GM23338 (cell line): ENCODE measurements at regions not wholly inside any gene's neighbourhood (a gene's known extent, or its start where the extent isn't known, plus 50 kb on each side); places are given as distances from the start of the nearest gene placed in this dataset.

Source experiments
- ATAC-seq: fragments of 200-7000 bp; cut with Tn5 transposase; 3 replicates; pipeline ENCODE4 v1.9.1; 2020
- DNase-seq: peaks from one replicate; pipeline ENCODE4 v3.0.0-alpha.2; 2015; ENCODE audit warnings: low spot score
- H2AFZ ChIP-seq: fragments of 200-600 bp; sonication (generic); 2 replicates; pipeline ENCODE4 v1.8.0; 2016; ENCODE audit warnings: antibody characterized with exemption, mild to moderate bottlenecking, moderate library complexity
- H3F3A ChIP-seq: fragments of 200-600 bp; sonication (generic); replicated peaks from 2 replicates; pipeline ENCODE4 v1.8.0; 2017; ENCODE audit warnings: antibody characterized with exemption, mixed run types, low read depth
- H3K27ac ChIP-seq: fragments of 200-600 bp; sonication (generic); 2 replicates; pipeline ENCODE4 v1.6.1; 2016; ENCODE audit warnings: low read depth
- H3K27me3 ChIP-seq: fragments of 200-600 bp; sonication (generic); 2 replicates; pipeline ENCODE4 v1.8.0; 2016; ENCODE audit warnings: mild to moderate bottlenecking, mixed run types, moderate library complexity; ENCODE audit not compliant: insufficient read depth
- H3K36me3 ChIP-seq: fragments of 200-600 bp; sonication (generic); 2 replicates; pipeline ENCODE4 v1.8.0; 2016; ENCODE audit warnings: mild to moderate bottlenecking; ENCODE audit not compliant: insufficient read depth
- H3K4me1 ChIP-seq: fragments of 200-600 bp; sonication (generic); 2 replicates; pipeline ENCODE4 v1.8.0; 2016; ENCODE audit warnings: mild to moderate bottlenecking, moderate library complexity; ENCODE audit not compliant: insufficient read depth
- H3K4me2 ChIP-seq: fragments of 200-600 bp; sonication (generic); 2 replicates; pipeline ENCODE4 v1.7.1; 2017; ENCODE audit warnings: mixed run types
- H3K4me3 ChIP-seq: fragments of 200-600 bp; sonication (generic); 2 replicates; pipeline ENCODE4 v1.6.1; 2016; ENCODE audit warnings: mixed run types
- H3K79me2 ChIP-seq: fragments of 200-600 bp; sonication (generic); replicated peaks from 2 replicates; pipeline ENCODE4 v1.8.0; 2017; ENCODE audit warnings: mild to moderate bottlenecking; ENCODE audit not compliant: insufficient read depth
- H3K9me2 ChIP-seq: fragments of 200-600 bp; sonication (generic); 2 replicates; pipeline ENCODE4 v1.8.0; 2017; ENCODE audit not compliant: insufficient read depth
- H4K20me1 ChIP-seq: fragments of 200-600 bp; sonication (generic); replicated peaks from 2 replicates; pipeline ENCODE4 v1.8.0; 2017; ENCODE audit warnings: mild to moderate bottlenecking; ENCODE audit not compliant: insufficient read depth
- H3K27ac Mint-ChIP-seq: 2 replicates; pipeline ENCODE4 v1.8.0; 2020; ENCODE audit warnings: inconsistent platforms, mild to moderate bottlenecking, moderate library complexity, mixed read lengths
- H3K27me3 Mint-ChIP-seq: 3 replicates; pipeline ENCODE4 v1.8.0; 2022; ENCODE audit warnings: low read depth, mild to moderate bottlenecking, moderate library complexity, mixed read lengths, inconsistent platforms; ENCODE audit not compliant: insufficient read depth, poor library complexity
- H3K36me3 Mint-ChIP-seq: 3 replicates; pipeline ENCODE4 v1.8.0; 2021; ENCODE audit warnings: low read depth, mild to moderate bottlenecking, inconsistent platforms, moderate library complexity, mixed read lengths
- H3K4me1 Mint-ChIP-seq: 3 replicates; pipeline ENCODE4 v1.8.0; 2020; ENCODE audit warnings: mild to moderate bottlenecking, inconsistent platforms, mixed read lengths
- H3K4me3 Mint-ChIP-seq: 3 replicates; pipeline ENCODE4 v1.8.0; 2021; ENCODE audit warnings: moderate library complexity, mild to moderate bottlenecking, inconsistent platforms, mixed read lengths
- H3K9me3 Mint-ChIP-seq: 3 replicates; pipeline ENCODE4 v1.8.0; 2020; ENCODE audit warnings: moderate library complexity, mild to moderate bottlenecking, inconsistent platforms, mixed read lengths
- CREB1 ChIP-seq: fragments of 250-450 bp; sonication (Bioruptor Pico); IDR thresholded peaks from 2 replicates; pipeline ENCODE4 v1.5.0; 2020; ENCODE audit warnings: low read depth, mild to moderate bottlenecking, moderate library complexity
- EZH2phosphoT487 ChIP-seq: fragments of 200-600 bp; sonication (generic); IDR thresholded peaks from one replicate; pipeline ENCODE4 v1.8.1; 2018; ENCODE audit warnings: antibody characterized with exemption; ENCODE audit not compliant: unreplicated experiment
- NANOG ChIP-seq: IDR thresholded peaks from 2 replicates; pipeline ENCODE4 v1.6.1; 2016; ENCODE audit warnings: antibody characterized with exemption, borderline replicate concordance
- POLR2AphosphoS5 ChIP-seq: IDR thresholded peaks from 2 replicates; pipeline ENCODE4 v1.6.1; 2016; ENCODE audit warnings: antibody characterized with exemption, low read depth
- TF ChIP-seq, protein P1 (sequence below): fragments of 250-450 bp; sonication (Bioruptor Pico); IDR thresholded peaks from 2 replicates; pipeline ENCODE4 v1.5.0; 2020; ENCODE audit warnings: mild to moderate bottlenecking, moderate library complexity
- TF ChIP-seq, protein P2 (sequence below): IDR thresholded peaks from 2 replicates; pipeline ENCODE4 v1.6.1; 2016; ENCODE audit warnings: antibody characterized with exemption
- TF ChIP-seq, protein P3 (sequence below), 2 experiments: fragments of 200-600 bp in 1 of 2; sonication (generic) in 1 of 2; conservative IDR thresholded peaks; 2 replicates each; pipeline versions ENCODE4 v1.5.1 to v1.6.1; 2016 to 2017; ENCODE audit warnings: antibody characterized with exemption in 2 of 2, low read depth in 2 of 2, mild to moderate bottlenecking in 2 of 2, moderate library complexity in 1 of 2
- TF ChIP-seq, protein P4 (sequence below): IDR thresholded peaks from one replicate; pipeline ENCODE4 v1.6.1; 2018; ENCODE audit warnings: antibody characterized with exemption; ENCODE audit not compliant: unreplicated experiment

DNA sequence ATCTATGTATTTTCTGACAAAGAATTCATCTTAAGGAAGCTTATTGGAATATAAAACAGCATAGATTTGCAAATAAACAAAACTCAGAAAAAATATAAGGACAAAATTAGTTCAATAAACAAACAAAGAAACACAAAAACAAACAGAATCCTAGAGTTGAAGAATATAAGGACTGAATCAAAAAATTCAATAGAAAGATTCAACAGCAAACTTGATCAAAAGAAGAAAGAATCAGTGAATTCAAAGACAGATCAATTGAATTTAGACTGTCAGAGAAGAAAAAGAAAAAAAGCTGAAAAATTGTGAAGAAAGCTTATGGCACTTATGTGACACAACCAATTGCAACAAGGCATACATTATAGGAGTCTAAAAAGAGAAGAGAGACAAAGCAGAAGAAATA lies 770.0 kb upstream of the RGS18 start:
- no peaks in the 10 kb centered on the region for H3K27me3 ChIP-seq
- Mint-ChIP-seq H3K27ac (no peak overlapping the region), H3K9me3 (peaks cover 18% of the 10 kb centered on the region), H3K36me3 (peaks cover 9% of the 10 kb centered on the region; the same call in 2 of the 3 replicates), H3K27me3 (peaks cover 3% of the 10 kb centered on the region), H3K4me1 (no peaks in the 10 kb centered on the region), H3K4me3 (no peak overlapping the region)
- TF ChIP-seq CREB1 (CRISPR knock-in tag), result no peak
- TF ChIP-seq, protein P1, sequence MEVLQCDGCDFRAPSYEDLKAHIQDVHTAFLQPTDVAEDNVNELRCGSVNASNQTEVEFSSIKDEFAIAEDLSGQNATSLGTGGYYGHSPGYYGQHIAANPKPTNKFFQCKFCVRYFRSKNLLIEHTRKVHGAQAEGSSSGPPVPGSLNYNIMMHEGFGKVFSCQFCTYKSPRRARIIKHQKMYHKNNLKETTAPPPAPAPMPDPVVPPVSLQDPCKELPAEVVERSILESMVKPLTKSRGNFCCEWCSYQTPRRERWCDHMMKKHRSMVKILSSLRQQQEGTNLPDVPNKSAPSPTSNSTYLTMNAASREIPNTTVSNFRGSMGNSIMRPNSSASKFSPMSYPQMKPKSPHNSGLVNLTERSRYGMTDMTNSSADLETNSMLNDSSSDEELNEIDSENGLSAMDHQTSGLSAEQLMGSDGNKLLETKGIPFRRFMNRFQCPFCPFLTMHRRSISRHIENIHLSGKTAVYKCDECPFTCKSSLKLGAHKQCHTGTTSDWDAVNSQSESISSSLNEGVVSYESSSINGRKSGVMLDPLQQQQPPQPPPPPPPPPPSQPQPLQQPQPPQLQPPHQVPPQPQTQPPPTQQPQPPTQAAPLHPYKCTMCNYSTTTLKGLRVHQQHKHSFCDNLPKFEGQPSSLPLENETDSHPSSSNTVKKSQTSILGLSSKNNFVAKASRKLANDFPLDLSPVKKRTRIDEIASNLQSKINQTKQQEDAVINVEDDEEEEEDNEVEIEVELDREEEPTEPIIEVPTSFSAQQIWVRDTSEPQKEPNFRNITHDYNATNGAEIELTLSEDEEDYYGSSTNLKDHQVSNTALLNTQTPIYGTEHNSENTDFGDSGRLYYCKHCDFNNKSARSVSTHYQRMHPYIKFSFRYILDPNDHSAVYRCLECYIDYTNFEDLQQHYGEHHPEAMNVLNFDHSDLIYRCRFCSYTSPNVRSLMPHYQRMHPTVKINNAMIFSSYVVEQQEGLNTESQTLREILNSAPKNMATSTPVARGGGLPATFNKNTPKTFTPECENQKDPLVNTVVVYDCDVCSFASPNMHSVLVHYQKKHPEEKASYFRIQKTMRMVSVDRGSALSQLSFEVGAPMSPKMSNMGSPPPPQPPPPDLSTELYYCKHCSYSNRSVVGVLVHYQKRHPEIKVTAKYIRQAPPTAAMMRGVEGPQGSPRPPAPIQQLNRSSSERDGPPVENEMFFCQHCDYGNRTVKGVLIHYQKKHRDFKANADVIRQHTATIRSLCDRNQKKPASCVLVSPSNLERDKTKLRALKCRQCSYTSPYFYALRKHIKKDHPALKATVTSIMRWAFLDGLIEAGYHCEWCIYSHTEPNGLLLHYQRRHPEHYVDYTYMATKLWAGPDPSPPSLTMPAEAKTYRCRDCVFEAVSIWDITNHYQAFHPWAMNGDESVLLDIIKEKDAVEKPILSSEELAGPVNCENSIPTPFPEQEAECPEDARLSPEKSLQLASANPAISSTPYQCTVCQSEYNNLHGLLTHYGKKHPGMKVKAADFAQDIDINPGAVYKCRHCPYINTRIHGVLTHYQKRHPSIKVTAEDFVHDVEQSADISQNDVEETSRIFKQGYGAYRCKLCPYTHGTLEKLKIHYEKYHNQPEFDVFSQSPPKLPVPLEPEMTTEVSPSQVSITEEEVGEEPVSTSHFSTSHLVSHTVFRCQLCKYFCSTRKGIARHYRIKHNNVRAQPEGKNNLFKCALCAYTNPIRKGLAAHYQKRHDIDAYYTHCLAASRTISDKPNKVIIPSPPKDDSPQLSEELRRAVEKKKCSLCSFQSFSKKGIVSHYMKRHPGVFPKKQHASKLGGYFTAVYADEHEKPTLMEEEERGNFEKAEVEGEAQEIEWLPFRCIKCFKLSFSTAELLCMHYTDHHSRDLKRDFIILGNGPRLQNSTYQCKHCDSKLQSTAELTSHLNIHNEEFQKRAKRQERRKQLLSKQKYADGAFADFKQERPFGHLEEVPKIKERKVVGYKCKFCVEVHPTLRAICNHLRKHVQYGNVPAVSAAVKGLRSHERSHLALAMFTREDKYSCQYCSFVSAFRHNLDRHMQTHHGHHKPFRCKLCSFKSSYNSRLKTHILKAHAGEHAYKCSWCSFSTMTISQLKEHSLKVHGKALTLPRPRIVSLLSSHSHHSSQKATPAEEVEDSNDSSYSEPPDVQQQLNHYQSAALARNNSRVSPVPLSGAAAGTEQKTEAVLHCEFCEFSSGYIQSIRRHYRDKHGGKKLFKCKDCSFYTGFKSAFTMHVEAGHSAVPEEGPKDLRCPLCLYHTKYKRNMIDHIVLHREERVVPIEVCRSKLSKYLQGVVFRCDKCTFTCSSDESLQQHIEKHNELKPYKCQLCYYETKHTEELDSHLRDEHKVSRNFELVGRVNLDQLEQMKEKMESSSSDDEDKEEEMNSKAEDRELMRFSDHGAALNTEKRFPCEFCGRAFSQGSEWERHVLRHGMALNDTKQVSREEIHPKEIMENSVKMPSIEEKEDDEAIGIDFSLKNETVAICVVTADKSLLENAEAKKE (CRISPR knock-in tag), result no peak
- no peak for TF ChIP-seq POLR2AphosphoS5
- TF ChIP-seq, protein P2, sequence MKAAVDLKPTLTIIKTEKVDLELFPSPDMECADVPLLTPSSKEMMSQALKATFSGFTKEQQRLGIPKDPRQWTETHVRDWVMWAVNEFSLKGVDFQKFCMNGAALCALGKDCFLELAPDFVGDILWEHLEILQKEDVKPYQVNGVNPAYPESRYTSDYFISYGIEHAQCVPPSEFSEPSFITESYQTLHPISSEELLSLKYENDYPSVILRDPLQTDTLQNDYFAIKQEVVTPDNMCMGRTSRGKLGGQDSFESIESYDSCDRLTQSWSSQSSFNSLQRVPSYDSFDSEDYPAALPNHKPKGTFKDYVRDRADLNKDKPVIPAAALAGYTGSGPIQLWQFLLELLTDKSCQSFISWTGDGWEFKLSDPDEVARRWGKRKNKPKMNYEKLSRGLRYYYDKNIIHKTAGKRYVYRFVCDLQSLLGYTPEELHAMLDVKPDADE, result no peak
- no peak for TF ChIP-seq EZH2phosphoT487
- DNase-seq (no peak), ATAC-seq (no peak)
- no peaks in the 10 kb centered on the region for H3K4me1 ChIP-seq
- H2AFZ ChIP-seq, result no peak overlapping the region
- no peak overlapping the region for H3K4me3 ChIP-seq
- H4K20me1 ChIP-seq, result no peaks in the 10 kb centered on the region
- H3K27ac ChIP-seq, result no peak overlapping the region
- H3K4me2 ChIP-seq, result no peak overlapping the region
- H3K79me2 ChIP-seq, result no peaks in the 10 kb centered on the region
- no peaks in the 10 kb centered on the region for H3F3A ChIP-seq
- H3K9me2 ChIP-seq, result peaks cover 4% of the 10 kb centered on the region; the same call in 1 of the 2 replicates
- H3K36me3 ChIP-seq, result no peaks in the 10 kb centered on the region

DNA sequence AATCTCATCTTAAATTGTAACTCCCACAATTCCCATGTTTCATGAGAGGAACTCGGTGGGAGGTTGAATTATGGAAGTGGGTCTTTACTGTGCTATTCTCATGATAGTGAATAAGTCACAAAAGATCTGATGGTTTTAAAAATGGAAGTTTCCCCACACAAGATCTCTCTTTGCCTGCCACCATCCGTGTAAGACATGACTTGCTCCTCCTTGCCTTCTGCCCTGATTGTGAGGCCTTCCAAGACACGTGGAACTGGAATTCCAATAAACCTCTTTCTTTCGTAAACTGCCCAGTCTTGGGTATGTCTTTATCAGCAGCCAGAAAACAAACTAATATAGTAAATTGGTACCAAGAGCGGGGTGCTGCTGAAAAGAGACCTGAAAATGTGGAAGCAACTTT lies 761.6 kb upstream of the RGS18 start:
- no peaks in the 10 kb centered on the region for H3K36me3 ChIP-seq
- peaks cover 3% of the 10 kb centered on the region for H3K27me3 Mint-ChIP-seq
- H3K4me3 Mint-ChIP-seq, result no peak overlapping the region
- peaks cover 19% of the 10 kb centered on the region for H3K9me3 Mint-ChIP-seq
- no peaks in the 10 kb centered on the region for H3K4me1 ChIP-seq
- no peaks in the 10 kb centered on the region for H3F3A ChIP-seq
- no peaks in the 10 kb centered on the region for H3K4me1 Mint-ChIP-seq
- peaks cover 15% of the 10 kb centered on the region for H3K36me3 Mint-ChIP-seq
- H2AFZ ChIP-seq, result no peak overlapping the region
- no peak overlapping the region for H3K4me2 ChIP-seq
- H3K27me3 ChIP-seq, result no peaks in the 10 kb centered on the region
- ATAC-seq (no peak), DNase-seq (no peak)
- no peaks in the 10 kb centered on the region for H3K9me2 ChIP-seq
- H3K27ac ChIP-seq, result no peak overlapping the region
- no peak overlapping the region for H3K4me3 ChIP-seq
- H4K20me1 ChIP-seq, result no peaks in the 10 kb centered on the region
- H3K79me2 ChIP-seq, result no peaks in the 10 kb centered on the region
- H3K27ac Mint-ChIP-seq, result no peak overlapping the region
- TF ChIP-seq, protein P3, sequence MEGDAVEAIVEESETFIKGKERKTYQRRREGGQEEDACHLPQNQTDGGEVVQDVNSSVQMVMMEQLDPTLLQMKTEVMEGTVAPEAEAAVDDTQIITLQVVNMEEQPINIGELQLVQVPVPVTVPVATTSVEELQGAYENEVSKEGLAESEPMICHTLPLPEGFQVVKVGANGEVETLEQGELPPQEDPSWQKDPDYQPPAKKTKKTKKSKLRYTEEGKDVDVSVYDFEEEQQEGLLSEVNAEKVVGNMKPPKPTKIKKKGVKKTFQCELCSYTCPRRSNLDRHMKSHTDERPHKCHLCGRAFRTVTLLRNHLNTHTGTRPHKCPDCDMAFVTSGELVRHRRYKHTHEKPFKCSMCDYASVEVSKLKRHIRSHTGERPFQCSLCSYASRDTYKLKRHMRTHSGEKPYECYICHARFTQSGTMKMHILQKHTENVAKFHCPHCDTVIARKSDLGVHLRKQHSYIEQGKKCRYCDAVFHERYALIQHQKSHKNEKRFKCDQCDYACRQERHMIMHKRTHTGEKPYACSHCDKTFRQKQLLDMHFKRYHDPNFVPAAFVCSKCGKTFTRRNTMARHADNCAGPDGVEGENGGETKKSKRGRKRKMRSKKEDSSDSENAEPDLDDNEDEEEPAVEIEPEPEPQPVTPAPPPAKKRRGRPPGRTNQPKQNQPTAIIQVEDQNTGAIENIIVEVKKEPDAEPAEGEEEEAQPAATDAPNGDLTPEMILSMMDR (conservative IDR thresholded peaks at IDR 0.05; ENCODE audit: low read depth in 2 of 2), result no peak
- TF ChIP-seq, protein P4, sequence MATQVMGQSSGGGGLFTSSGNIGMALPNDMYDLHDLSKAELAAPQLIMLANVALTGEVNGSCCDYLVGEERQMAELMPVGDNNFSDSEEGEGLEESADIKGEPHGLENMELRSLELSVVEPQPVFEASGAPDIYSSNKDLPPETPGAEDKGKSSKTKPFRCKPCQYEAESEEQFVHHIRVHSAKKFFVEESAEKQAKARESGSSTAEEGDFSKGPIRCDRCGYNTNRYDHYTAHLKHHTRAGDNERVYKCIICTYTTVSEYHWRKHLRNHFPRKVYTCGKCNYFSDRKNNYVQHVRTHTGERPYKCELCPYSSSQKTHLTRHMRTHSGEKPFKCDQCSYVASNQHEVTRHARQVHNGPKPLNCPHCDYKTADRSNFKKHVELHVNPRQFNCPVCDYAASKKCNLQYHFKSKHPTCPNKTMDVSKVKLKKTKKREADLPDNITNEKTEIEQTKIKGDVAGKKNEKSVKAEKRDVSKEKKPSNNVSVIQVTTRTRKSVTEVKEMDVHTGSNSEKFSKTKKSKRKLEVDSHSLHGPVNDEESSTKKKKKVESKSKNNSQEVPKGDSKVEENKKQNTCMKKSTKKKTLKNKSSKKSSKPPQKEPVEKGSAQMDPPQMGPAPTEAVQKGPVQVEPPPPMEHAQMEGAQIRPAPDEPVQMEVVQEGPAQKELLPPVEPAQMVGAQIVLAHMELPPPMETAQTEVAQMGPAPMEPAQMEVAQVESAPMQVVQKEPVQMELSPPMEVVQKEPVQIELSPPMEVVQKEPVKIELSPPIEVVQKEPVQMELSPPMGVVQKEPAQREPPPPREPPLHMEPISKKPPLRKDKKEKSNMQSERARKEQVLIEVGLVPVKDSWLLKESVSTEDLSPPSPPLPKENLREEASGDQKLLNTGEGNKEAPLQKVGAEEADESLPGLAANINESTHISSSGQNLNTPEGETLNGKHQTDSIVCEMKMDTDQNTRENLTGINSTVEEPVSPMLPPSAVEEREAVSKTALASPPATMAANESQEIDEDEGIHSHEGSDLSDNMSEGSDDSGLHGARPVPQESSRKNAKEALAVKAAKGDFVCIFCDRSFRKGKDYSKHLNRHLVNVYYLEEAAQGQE, result no peak
- TF ChIP-seq, protein P2, result no peak
- no peak for TF ChIP-seq NANOG
